ENCODE measurements at regions not wholly inside any gene's neighbourhood (a gene's known extent, or its start where the extent isn't known, plus 50 kb on each side); places are given as distances from the start of the nearest gene placed in this dataset.

DNA sequence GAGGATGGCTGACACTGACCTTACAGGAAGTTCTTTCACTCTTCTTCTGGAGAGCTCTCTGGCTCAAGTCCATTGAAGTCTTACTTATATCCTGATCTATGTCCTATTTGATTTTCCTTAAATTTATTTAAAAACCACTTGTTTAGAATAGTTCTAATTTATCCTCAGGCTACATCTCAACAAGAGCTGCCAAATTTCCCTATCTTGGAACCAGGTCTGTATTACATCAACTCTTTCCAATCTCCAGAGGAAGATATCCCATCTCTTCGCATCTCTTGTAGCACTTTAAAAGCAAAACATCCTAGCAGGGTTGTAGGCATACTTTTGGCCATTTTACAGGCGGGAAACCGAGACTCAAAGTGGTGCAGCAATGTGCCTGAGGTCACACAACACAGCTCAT lies 290.5 kb upstream of the TEX13C start:
- Mint-ChIP-seq H3K4me1 (ENCODE audit: low read depth) (peaks cover 8% of the 10 kb centered on the region), H3K36me3 (ENCODE audit: low read depth) (no peaks in the 10 kb centered on the region), H3K4me3 (no peak overlapping the region), H3K27me3 (no peaks in the 10 kb centered on the region), H3K9me3 (no peaks in the 10 kb centered on the region), H3K27ac (no peak overlapping the region)
- Histone ChIP-seq H3K4me3 (ENCODE audit: low read length) (no peak overlapping the region), H3K36me3 (ENCODE audit: insufficient read depth, low read length) (no peaks in the 10 kb centered on the region), H3K27ac (ENCODE audit: low read depth in 1 of 2, low read length in 2 of 2) (no peak overlapping the region), H3K4me1 (ENCODE audit: insufficient read depth, low read length) (no peaks in the 10 kb centered on the region), H3K9me3 (ENCODE audit: control insufficient read depth in 1 of 2, insufficient read depth in 1 of 2, low read length in 2 of 2) (no peaks in the 10 kb centered on the region), H3K27me3 (ENCODE audit: control insufficient read depth in 1 of 2, insufficient read depth in 2 of 2, low read length in 2 of 2) (no peaks in the 10 kb centered on the region)
- CTCF ChIA-PET: interaction anchor here (1.2 kb wide), 1 partner anchor 7 kb away, joined by 3 read pairs; no protein-coding TSS in a partner anchor
- ATAC-seq (ENCODE audit: poor library complexity) (no peak), DNase-seq (no peak)
- POLR2A ChIA-PET: no interaction called here
- TF ChIP-seq, protein P1, sequence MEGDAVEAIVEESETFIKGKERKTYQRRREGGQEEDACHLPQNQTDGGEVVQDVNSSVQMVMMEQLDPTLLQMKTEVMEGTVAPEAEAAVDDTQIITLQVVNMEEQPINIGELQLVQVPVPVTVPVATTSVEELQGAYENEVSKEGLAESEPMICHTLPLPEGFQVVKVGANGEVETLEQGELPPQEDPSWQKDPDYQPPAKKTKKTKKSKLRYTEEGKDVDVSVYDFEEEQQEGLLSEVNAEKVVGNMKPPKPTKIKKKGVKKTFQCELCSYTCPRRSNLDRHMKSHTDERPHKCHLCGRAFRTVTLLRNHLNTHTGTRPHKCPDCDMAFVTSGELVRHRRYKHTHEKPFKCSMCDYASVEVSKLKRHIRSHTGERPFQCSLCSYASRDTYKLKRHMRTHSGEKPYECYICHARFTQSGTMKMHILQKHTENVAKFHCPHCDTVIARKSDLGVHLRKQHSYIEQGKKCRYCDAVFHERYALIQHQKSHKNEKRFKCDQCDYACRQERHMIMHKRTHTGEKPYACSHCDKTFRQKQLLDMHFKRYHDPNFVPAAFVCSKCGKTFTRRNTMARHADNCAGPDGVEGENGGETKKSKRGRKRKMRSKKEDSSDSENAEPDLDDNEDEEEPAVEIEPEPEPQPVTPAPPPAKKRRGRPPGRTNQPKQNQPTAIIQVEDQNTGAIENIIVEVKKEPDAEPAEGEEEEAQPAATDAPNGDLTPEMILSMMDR (IDR thresholded peaks at IDR 0.05): no peak
- intact Hi-C loops (cut with DNase I, micrococcal nuclease): no loop called here
